Panc1 (cell line): ENCODE measurements at regions not wholly inside any gene's neighbourhood (a gene's known extent, or its start where the extent isn't known, plus 50 kb on each side); places are given as distances from the start of the nearest gene placed in this dataset.

Experiments
- ATAC-seq: fragments of 200-7000 bp; cut with Tn5 transposase; 2 replicates; pipeline ENCODE4 v1.9.1; 2020; ENCODE audit warnings: mild to moderate bottlenecking, moderate library complexity
- BruUV-seq: library from RNA; stranded (reverse); fragments of 400-500 nt; replicated peaks from 2 replicates; lab custom pipeline; 2021; lab: Mats Ljungman, UMichigan
- CTCF ChIA-PET: fragments of 300-600 bp; sonication (Branson Sonifier 250); formaldehyde crosslinking; loops from one replicate; lab custom pipeline; 2022; ENCODE audit warnings: antibody characterized with exemption; lab: Charles Lee
- POLR2A ChIA-PET: fragments of 300-600 bp; sonication (Branson Sonifier 250); formaldehyde crosslinking; loops from one replicate; lab custom pipeline; 2022; ENCODE audit warnings: antibody characterized with exemption; lab: Charles Lee
- DNase-seq: peaks from one replicate; pipeline ENCODE4 v3.0.0-alpha.2; 2010; ENCODE audit warnings: low read depth, low spot score
- H3K27ac ChIP-seq: 2 replicates; pipeline ENCODE4 v1.5.1; 2011; ENCODE audit warnings: mild to moderate bottlenecking, low read length, inconsistent platforms
- H3K27me3 ChIP-seq: fragments of 200-500 bp; sonication (Bioruptor generic); 2 replicates; pipeline ENCODE4 v1.6.0; 2014; ENCODE audit warnings: low read length, inconsistent platforms; ENCODE audit not compliant: control insufficient read depth, insufficient read depth
- H3K36me3 ChIP-seq: fragments of 200-500 bp; sonication (Bioruptor generic); 2 replicates; pipeline ENCODE4 v1.5.1; 2014; ENCODE audit warnings: inconsistent platforms, mild to moderate bottlenecking, low read length, moderate library complexity; ENCODE audit not compliant: control insufficient read depth, insufficient read depth
- H3K4me1 ChIP-seq: 2 replicates; pipeline ENCODE4 v1.5.1; 2011; ENCODE audit warnings: inconsistent platforms, mild to moderate bottlenecking, low read length, moderate library complexity; ENCODE audit not compliant: control insufficient read depth, insufficient read depth
- H3K4me3 ChIP-seq, 2 experiments: 2 replicates each; pipeline ENCODE4 v1.5.1; 2011 to 2012; ENCODE audit warnings: low read depth in 2 of 2, low read length in 2 of 2, mild to moderate bottlenecking in 2 of 2, inconsistent platforms in 1 of 2, moderate library complexity in 1 of 2
- H3K9me3 ChIP-seq: fragments of 200-500 bp; sonication (Bioruptor generic); 2 replicates; pipeline ENCODE4 v1.5.1; 2014; ENCODE audit warnings: low read depth, mild to moderate bottlenecking, inconsistent platforms, low read length, moderate library complexity; ENCODE audit not compliant: control insufficient read depth, insufficient read depth
- POLR2AphosphoS5 ChIP-seq: IDR thresholded peaks from 2 replicates; pipeline ENCODE4 v1.6.1; 2012; ENCODE audit warnings: mild to moderate bottlenecking, low read depth, low read length, moderate library complexity
- SIN3A ChIP-seq: IDR thresholded peaks from 2 replicates; pipeline ENCODE4 v1.6.1; 2012; ENCODE audit warnings: low read depth, mild to moderate bottlenecking, low read length, moderate library complexity, borderline replicate concordance; ENCODE audit not compliant: insufficient read depth
- TCF7L2 ChIP-seq: IDR thresholded peaks from 2 replicates; pipeline ENCODE4 v1.6.1; 2011; ENCODE audit warnings: mild to moderate bottlenecking, low read depth, low read length, inconsistent platforms
- in situ Hi-C: cut with HindIII; loops from 2 replicates; pipeline ENCODE4 v1.10.0; 2016; ENCODE audit warnings: low sequenced_read_pairs, low pct_unique_long_range_greater_than_20kb
- intact Hi-C: fragments of 100-400 bp; cut with micrococcal nuclease; formaldehyde crosslinking; loops from one replicate; pipeline ENCODE4 v1.10.0; 2022; ENCODE audit not compliant: unreplicated experiment
- TF ChIP-seq, protein P1 (sequence below): fragments of 450-650 bp; IDR thresholded peaks from 2 replicates; pipeline ENCODE4 v1.5.1; 2017; ENCODE audit warnings: mild to moderate bottlenecking
- TF ChIP-seq, protein P2 (sequence below), 2 experiments: IDR thresholded peaks; 2 replicates each; pipeline ENCODE4 v1.6.1; 2011 to 2012; ENCODE audit warnings: low read depth in 2 of 2, control low read depth in 1 of 2, low read length in 1 of 2, mild to moderate bottlenecking in 1 of 2, moderate library complexity in 1 of 2; ENCODE audit not compliant: insufficient read depth in 1 of 2

DNA sequence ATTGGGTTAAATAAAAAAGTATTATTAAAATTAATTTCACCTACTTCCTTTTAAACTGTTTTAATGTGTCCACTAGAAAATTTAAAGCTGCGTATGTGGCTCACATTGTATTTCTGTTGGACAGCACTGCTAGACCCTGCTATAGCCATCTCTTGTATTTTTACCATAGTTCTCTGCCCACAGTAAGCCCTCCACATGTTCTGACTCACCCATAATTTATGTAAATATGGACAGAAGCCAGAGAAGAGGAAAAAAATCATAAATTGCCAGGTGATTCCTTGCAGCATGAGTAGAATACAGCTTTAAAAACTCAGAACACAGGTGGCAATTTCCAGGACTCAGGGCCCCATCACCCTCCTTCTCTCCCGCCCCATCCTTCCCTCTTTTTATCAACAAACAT, 142.4 kb upstream of the MEX3C start:
- no peak for TF ChIP-seq POLR2AphosphoS5
- TF ChIP-seq TCF7L2 = no peak
- TF ChIP-seq SIN3A = no peak
- TF ChIP-seq, protein P1, sequence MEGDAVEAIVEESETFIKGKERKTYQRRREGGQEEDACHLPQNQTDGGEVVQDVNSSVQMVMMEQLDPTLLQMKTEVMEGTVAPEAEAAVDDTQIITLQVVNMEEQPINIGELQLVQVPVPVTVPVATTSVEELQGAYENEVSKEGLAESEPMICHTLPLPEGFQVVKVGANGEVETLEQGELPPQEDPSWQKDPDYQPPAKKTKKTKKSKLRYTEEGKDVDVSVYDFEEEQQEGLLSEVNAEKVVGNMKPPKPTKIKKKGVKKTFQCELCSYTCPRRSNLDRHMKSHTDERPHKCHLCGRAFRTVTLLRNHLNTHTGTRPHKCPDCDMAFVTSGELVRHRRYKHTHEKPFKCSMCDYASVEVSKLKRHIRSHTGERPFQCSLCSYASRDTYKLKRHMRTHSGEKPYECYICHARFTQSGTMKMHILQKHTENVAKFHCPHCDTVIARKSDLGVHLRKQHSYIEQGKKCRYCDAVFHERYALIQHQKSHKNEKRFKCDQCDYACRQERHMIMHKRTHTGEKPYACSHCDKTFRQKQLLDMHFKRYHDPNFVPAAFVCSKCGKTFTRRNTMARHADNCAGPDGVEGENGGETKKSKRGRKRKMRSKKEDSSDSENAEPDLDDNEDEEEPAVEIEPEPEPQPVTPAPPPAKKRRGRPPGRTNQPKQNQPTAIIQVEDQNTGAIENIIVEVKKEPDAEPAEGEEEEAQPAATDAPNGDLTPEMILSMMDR = no peak
- TF ChIP-seq, protein P2, sequence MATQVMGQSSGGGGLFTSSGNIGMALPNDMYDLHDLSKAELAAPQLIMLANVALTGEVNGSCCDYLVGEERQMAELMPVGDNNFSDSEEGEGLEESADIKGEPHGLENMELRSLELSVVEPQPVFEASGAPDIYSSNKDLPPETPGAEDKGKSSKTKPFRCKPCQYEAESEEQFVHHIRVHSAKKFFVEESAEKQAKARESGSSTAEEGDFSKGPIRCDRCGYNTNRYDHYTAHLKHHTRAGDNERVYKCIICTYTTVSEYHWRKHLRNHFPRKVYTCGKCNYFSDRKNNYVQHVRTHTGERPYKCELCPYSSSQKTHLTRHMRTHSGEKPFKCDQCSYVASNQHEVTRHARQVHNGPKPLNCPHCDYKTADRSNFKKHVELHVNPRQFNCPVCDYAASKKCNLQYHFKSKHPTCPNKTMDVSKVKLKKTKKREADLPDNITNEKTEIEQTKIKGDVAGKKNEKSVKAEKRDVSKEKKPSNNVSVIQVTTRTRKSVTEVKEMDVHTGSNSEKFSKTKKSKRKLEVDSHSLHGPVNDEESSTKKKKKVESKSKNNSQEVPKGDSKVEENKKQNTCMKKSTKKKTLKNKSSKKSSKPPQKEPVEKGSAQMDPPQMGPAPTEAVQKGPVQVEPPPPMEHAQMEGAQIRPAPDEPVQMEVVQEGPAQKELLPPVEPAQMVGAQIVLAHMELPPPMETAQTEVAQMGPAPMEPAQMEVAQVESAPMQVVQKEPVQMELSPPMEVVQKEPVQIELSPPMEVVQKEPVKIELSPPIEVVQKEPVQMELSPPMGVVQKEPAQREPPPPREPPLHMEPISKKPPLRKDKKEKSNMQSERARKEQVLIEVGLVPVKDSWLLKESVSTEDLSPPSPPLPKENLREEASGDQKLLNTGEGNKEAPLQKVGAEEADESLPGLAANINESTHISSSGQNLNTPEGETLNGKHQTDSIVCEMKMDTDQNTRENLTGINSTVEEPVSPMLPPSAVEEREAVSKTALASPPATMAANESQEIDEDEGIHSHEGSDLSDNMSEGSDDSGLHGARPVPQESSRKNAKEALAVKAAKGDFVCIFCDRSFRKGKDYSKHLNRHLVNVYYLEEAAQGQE (IDR thresholded peaks at IDR 0.05; ENCODE audit: insufficient read depth in 1 of 2, low read depth in 2 of 2, low read length in 1 of 2) = no peak
- H3K36me3 ChIP-seq = no peaks in the 10 kb centered on the region
- ChIA-PET POLR2A (no interaction called here), CTCF (no interaction called here)
- in situ Hi-C loops (no loop called here), intact Hi-C loops (no loop called here)
- H3K27me3 ChIP-seq = no peaks in the 10 kb centered on the region; the same call in 1 of the 2 replicates
- H3K4me3 ChIP-seq = no peak overlapping the region
- no TSS peak for BruUV-seq
- H3K4me1 ChIP-seq = no peaks in the 10 kb centered on the region
- H3K27ac ChIP-seq = no peak overlapping the region
- H3K9me3 ChIP-seq = no peaks in the 10 kb centered on the region
- ATAC-seq (no peak), DNase-seq (no peak)

DNA sequence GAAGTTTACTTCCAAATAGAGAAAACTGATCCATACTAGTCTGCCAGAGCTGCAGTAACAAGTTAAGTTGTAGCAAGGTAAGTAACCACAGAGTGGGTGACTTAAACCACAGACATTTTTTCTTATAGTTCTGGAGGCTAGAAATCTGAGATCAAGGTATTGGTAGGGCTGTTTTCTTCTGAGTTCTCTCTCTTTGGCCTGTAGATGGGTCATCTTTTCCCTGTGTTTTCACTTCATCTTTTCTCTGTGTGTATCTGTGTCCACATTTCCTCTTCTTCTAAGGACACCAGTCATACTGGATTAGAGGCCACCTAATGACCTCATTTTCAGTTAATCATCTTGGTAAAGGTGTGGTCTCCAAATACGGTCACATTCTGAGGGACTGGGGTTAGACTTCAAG, 142.9 kb upstream of the MEX3C start:
- Histone ChIP-seq H3K27ac (no peak overlapping the region), H3K4me3 (no peak overlapping the region), H3K27me3 (no peaks in the 10 kb centered on the region; the same call in 1 of the 2 replicates), H3K4me1 (no peaks in the 10 kb centered on the region), H3K36me3 (no peaks in the 10 kb centered on the region), H3K9me3 (no peaks in the 10 kb centered on the region)
- in situ Hi-C loops = no loop called here
- CTCF ChIA-PET = no interaction called here
- DNase-seq (no peak), ATAC-seq (no peak)
- POLR2A ChIA-PET = no interaction called here
- intact Hi-C loops = no loop called here
- BruUV-seq = no TSS peak
- TF ChIP-seq POLR2AphosphoS5 = no peak
- TF ChIP-seq, protein P2 (IDR thresholded peaks at IDR 0.05; ENCODE audit: insufficient read depth in 1 of 2, low read depth in 2 of 2, low read length in 1 of 2) = no peak
- no peak for TF ChIP-seq TCF7L2
- TF ChIP-seq SIN3A = no peak
- TF ChIP-seq, protein P1 = no peak
